ENCODE measurements at regions not wholly inside any gene's neighbourhood (a gene's known extent, or its start where the extent isn't known, plus 50 kb on each side); places are given as distances from the start of the nearest gene placed in this dataset.
A peak's percentile ranks its signal among the peaks of the same experiment; 100 is the strongest.

DNA sequence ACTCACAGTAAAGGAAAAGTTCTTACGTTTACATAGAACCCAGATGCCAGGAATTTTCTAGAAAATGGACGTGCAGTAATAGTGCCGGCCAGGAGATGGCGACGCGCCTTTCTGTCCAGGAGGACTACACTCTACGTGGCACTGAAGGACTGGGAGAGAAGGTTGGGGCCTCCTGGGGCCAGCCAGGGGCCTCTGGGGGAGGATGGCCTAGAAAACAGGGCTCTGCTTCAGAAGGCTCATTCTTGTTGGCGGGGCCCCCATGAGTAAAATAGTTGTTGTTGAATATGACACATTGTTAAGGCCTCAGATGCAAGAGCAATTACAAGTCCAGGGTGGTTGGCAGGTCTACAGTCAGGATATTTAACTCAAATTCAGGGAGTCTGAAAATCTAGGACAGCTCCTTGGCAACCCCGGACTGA is 120.1 kb upstream of the MAX start:
- Histone ChIP-seq H3K9me2 (no peaks in the 10 kb centered on the region), H3K27me3 (ENCODE audit: insufficient read depth) (no peaks in the 10 kb centered on the region), H3K27ac (ENCODE audit: low read depth in 2 of 2, low read length in 1 of 2) (no peak overlapping the region), H3K4me2 (no peak overlapping the region), H3K4me1 (ENCODE audit: control insufficient read depth in 1 of 2, insufficient read depth in 2 of 2, low read depth in 1 of 2, low read length in 1 of 2) (peaks cover 0 to 3% of the 10 kb centered on the region in 2 experiments; a peak in 1 of 4 replicates), H4K20me1 (ENCODE audit: insufficient read depth) (no peaks in the 10 kb centered on the region), H2AFZ (ENCODE audit: low read depth) (peak overlapping the region; percentile 30; the same call in 1 of the 2 replicates), H3K4me3 (ENCODE audit: low read depth in 2 of 2, low read length in 1 of 2) (peak overlapping the region in 1 of 2 experiments; percentile 12; a peak in 1 of 4 replicates), H3F3A (replicated peaks; ENCODE audit: insufficient read depth) (peaks cover 5% of the 10 kb centered on the region), H3K9me3 (no peaks in the 10 kb centered on the region), H3K9ac (no peak overlapping the region), H3K36me3 (replicated peaks in 1 of 2; ENCODE audit: control insufficient read depth in 1 of 2, insufficient read depth in 2 of 2, low read length in 1 of 2) (no peaks in the 10 kb centered on the region), H3K79me2 (ENCODE audit: insufficient read depth) (no peaks in the 10 kb centered on the region)
- POLR2A ChIA-PET = no interaction called here
- DNase-seq = peak; percentile 48
- CTCF ChIA-PET = interaction anchor here (0.8 to 1.1 kb wide), 2 partner anchors 16 to 602 kb away, joined by 3 read pairs; no protein-coding TSS in a partner anchor
- 70% methylated on average over 9 of the region's 9 CpGs for WGBS (ENCODE audit: low lambda C conversion rate)
- TF ChIP-seq TCF12 (IDR thresholded peaks at IDR 0.05) = no peak
- no peak for TF ChIP-seq FOXM1 (IDR thresholded peaks at IDR 0.05; ENCODE audit: low read depth)
- TF ChIP-seq YY1 (IDR thresholded peaks at IDR 0.05; ENCODE audit: low read depth) = no peak; the same call in 1 of the 2 replicates
- TF ChIP-seq, protein P1, sequence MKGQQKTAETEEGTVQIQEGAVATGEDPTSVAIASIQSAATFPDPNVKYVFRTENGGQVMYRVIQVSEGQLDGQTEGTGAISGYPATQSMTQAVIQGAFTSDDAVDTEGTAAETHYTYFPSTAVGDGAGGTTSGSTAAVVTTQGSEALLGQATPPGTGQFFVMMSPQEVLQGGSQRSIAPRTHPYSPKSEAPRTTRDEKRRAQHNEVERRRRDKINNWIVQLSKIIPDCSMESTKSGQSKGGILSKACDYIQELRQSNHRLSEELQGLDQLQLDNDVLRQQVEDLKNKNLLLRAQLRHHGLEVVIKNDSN (IDR thresholded peaks at IDR 0.05; ENCODE audit: borderline replicate concordance, low read depth) = no peak
- TF ChIP-seq, protein P2, sequence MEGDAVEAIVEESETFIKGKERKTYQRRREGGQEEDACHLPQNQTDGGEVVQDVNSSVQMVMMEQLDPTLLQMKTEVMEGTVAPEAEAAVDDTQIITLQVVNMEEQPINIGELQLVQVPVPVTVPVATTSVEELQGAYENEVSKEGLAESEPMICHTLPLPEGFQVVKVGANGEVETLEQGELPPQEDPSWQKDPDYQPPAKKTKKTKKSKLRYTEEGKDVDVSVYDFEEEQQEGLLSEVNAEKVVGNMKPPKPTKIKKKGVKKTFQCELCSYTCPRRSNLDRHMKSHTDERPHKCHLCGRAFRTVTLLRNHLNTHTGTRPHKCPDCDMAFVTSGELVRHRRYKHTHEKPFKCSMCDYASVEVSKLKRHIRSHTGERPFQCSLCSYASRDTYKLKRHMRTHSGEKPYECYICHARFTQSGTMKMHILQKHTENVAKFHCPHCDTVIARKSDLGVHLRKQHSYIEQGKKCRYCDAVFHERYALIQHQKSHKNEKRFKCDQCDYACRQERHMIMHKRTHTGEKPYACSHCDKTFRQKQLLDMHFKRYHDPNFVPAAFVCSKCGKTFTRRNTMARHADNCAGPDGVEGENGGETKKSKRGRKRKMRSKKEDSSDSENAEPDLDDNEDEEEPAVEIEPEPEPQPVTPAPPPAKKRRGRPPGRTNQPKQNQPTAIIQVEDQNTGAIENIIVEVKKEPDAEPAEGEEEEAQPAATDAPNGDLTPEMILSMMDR (IDR thresholded peaks at IDR 0.05) = peak; percentile 90
- TF ChIP-seq SMC3 (IDR thresholded peaks at IDR 0.05; ENCODE audit: low read depth, low read length) = peak; percentile 80
- TF ChIP-seq MEF2A (IDR thresholded peaks at IDR 0.05; ENCODE audit: borderline replicate concordance, low read depth) = no peak
- peak; percentile 67 for TF ChIP-seq RAD21 (IDR thresholded peaks at IDR 0.05; ENCODE audit: low read length)
- no peak for TF ChIP-seq EZH2phosphoT487 (IDR thresholded peaks at IDR 0.05; ENCODE audit: borderline replicate concordance, low read depth)
- no peak for TF ChIP-seq NRF1 (IDR thresholded peaks at IDR 0.05; ENCODE audit: low read depth, low read length)
- TF ChIP-seq POLR2AphosphoS5 (IDR thresholded peaks at IDR 0.05; ENCODE audit: low read depth, low read length) = no peak

DNA sequence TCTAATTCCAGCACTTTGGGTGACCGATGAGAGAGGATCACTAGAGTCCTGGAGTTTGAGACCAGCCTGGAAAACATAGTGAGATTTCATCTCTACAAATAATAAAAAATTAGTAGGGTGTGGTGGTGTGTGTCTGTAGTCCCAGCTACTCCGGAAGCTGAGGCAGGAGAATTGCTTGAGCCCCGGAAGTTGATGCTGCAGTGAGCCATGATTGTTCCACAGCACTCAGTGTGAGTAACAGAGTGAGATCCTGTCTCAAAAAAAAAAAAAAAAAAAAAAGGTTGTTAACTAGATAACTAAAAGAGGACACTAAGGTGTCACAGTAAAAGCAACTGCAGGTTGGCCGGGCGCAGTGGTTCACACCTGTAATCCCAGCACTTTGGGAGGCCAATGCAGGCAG is 121.3 kb upstream of the MAX start:
- Histone ChIP-seq H3F3A (replicated peaks; ENCODE audit: insufficient read depth) (peaks cover 2% of the 10 kb centered on the region), H3K9me3 (no peaks in the 10 kb centered on the region), H3K4me3 (ENCODE audit: low read depth in 2 of 2, low read length in 1 of 2) (no peak overlapping the region), H3K4me1 (ENCODE audit: control insufficient read depth in 1 of 2, insufficient read depth in 2 of 2, low read depth in 1 of 2, low read length in 1 of 2) (peaks cover 0 to 3% of the 10 kb centered on the region in 2 experiments; a peak in 1 of 4 replicates), H3K79me2 (ENCODE audit: insufficient read depth) (no peaks in the 10 kb centered on the region), H2AFZ (ENCODE audit: low read depth) (no peak overlapping the region), H3K36me3 (replicated peaks in 1 of 2; ENCODE audit: control insufficient read depth in 1 of 2, insufficient read depth in 2 of 2, low read length in 1 of 2) (no peaks in the 10 kb centered on the region), H3K27ac (ENCODE audit: low read depth in 2 of 2, low read length in 1 of 2) (no peak overlapping the region), H4K20me1 (ENCODE audit: insufficient read depth) (no peaks in the 10 kb centered on the region), H3K9me2 (no peaks in the 10 kb centered on the region), H3K9ac (no peak overlapping the region), H3K27me3 (ENCODE audit: insufficient read depth) (no peaks in the 10 kb centered on the region), H3K4me2 (no peak overlapping the region)
- TF ChIP-seq RCOR1 (IDR thresholded peaks at IDR 0.05; ENCODE audit: low read length) = no peak
- TF ChIP-seq, protein P3, sequence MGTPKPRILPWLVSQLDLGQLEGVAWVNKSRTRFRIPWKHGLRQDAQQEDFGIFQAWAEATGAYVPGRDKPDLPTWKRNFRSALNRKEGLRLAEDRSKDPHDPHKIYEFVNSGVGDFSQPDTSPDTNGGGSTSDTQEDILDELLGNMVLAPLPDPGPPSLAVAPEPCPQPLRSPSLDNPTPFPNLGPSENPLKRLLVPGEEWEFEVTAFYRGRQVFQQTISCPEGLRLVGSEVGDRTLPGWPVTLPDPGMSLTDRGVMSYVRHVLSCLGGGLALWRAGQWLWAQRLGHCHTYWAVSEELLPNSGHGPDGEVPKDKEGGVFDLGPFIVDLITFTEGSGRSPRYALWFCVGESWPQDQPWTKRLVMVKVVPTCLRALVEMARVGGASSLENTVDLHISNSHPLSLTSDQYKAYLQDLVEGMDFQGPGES (IDR thresholded peaks at IDR 0.05; ENCODE audit: low read depth, low read length) = no peak
- TF ChIP-seq TEAD4 (IDR thresholded peaks at IDR 0.05; ENCODE audit: borderline replicate concordance, insufficient read depth) = no peak
- no peak for TF ChIP-seq TCF12 (IDR thresholded peaks at IDR 0.05)
- TF ChIP-seq, protein P4, sequence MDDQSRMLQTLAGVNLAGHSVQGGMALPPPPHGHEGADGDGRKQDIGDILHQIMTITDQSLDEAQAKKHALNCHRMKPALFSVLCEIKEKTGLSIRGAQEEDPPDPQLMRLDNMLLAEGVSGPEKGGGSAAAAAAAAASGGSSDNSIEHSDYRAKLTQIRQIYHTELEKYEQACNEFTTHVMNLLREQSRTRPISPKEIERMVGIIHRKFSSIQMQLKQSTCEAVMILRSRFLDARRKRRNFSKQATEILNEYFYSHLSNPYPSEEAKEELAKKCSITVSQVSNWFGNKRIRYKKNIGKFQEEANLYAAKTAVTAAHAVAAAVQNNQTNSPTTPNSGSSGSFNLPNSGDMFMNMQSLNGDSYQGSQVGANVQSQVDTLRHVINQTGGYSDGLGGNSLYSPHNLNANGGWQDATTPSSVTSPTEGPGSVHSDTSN (IDR thresholded peaks at IDR 0.05) = no peak
- TF ChIP-seq, protein P1 (IDR thresholded peaks at IDR 0.05; ENCODE audit: borderline replicate concordance, low read depth) = no peak
- TF ChIP-seq RAD21 (IDR thresholded peaks at IDR 0.05; ENCODE audit: low read length) = no peak
- no peak for TF ChIP-seq JUND (IDR thresholded peaks at IDR 0.05)
- no peak for TF ChIP-seq GATA2 (CRISPR knock-in tag; IDR thresholded peaks at IDR 0.05)
- no peak for TF ChIP-seq SIN3A (IDR thresholded peaks at IDR 0.05; ENCODE audit: borderline replicate concordance, low read depth, low read length)
- TF ChIP-seq NRF1 (IDR thresholded peaks at IDR 0.05; ENCODE audit: low read depth, low read length) = no peak
- no peak for TF ChIP-seq POLR2AphosphoS5 (IDR thresholded peaks at IDR 0.05; ENCODE audit: low read depth, low read length)
- TF ChIP-seq SMC3 (IDR thresholded peaks at IDR 0.05; ENCODE audit: low read depth, low read length) = no peak
- no peak for TF ChIP-seq MXI1 (IDR thresholded peaks at IDR 0.05; ENCODE audit: low read depth, low read length)
- TF ChIP-seq FOSL2 (IDR thresholded peaks at IDR 0.05; ENCODE audit: borderline replicate concordance, low read depth) = no peak
- no peak for TF ChIP-seq ELF1 (IDR thresholded peaks at IDR 0.05)
- TF ChIP-seq FOXJ3 (CRISPR knock-in tag; IDR thresholded peaks at IDR 0.05) = no peak
- no peak for TF ChIP-seq MEF2A (IDR thresholded peaks at IDR 0.05; ENCODE audit: borderline replicate concordance, low read depth)
- no peak for TF ChIP-seq FOXM1 (IDR thresholded peaks at IDR 0.05; ENCODE audit: low read depth)
- TF ChIP-seq RFX5 (IDR thresholded peaks at IDR 0.05; ENCODE audit: low read length) = no peak
- DNase-seq = no peak
- 94% methylated on average over 5 of the region's 5 CpGs for WGBS (ENCODE audit: low lambda C conversion rate)
- CTCF ChIA-PET = interaction anchor here (1.1 kb wide), 1 partner anchor 17 kb away, joined by 3 read pairs; no protein-coding TSS in a partner anchor
- POLR2A ChIA-PET = no interaction called here

All from SK-N-SH (cell line).